ENCODE measurements at regions not wholly inside any gene's neighbourhood (a gene's known extent, or its start where the extent isn't known, plus 50 kb on each side); places are given as distances from the start of the nearest gene placed in this dataset.

DNA sequence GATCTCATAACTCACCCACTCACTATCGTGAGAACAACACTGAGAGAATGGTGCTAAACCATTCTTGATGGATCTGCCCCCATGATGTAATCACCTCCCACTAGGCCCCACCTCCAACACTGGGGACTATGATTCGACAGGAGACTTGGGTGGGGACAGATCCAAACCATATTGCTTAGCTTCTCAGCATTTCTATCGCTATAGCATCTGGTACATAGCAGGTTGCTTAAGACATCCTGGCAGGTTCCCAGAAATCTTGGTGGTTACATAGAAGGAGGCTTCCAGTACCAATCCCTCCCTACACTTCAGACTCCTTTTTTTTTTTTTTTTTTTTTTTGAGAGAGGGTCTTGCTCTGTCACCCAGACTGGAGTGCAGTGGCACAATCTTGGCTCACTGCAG is 487.8 kb downstream of the EDEM1 start:
- no peak overlapping the region for H3K4me3 ChIP-seq
- WGBS (ENCODE audit: missing lambda C conversion rate), result 0% methylated on average over 3 of the region's 3 CpGs
- ChIA-PET POLR2A (no interaction called here), CTCF (interaction anchor here (0.6 kb wide), 1 partner anchor 135 kb away, joined by 3 read pairs; no protein-coding TSS in a partner anchor)
- ATAC-seq (no peak), FAIRE-seq (no peak), DNase-seq (ENCODE audit: low read depth in 1 of 2, low spot score in 1 of 2) (no peak)
- no peak overlapping the region for H3K27ac ChIP-seq
- H3K4me1 ChIP-seq, result no peaks in the 10 kb centered on the region
- no peak overlapping the region for H3K4me2 ChIP-seq
- TF ChIP-seq, protein P1, sequence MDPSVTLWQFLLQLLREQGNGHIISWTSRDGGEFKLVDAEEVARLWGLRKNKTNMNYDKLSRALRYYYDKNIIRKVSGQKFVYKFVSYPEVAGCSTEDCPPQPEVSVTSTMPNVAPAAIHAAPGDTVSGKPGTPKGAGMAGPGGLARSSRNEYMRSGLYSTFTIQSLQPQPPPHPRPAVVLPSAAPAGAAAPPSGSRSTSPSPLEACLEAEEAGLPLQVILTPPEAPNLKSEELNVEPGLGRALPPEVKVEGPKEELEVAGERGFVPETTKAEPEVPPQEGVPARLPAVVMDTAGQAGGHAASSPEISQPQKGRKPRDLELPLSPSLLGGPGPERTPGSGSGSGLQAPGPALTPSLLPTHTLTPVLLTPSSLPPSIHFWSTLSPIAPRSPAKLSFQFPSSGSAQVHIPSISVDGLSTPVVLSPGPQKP (IDR thresholded peaks at IDR 0.05; ENCODE audit: low read depth, low read length), result no peak
- TF ChIP-seq, protein P2, sequence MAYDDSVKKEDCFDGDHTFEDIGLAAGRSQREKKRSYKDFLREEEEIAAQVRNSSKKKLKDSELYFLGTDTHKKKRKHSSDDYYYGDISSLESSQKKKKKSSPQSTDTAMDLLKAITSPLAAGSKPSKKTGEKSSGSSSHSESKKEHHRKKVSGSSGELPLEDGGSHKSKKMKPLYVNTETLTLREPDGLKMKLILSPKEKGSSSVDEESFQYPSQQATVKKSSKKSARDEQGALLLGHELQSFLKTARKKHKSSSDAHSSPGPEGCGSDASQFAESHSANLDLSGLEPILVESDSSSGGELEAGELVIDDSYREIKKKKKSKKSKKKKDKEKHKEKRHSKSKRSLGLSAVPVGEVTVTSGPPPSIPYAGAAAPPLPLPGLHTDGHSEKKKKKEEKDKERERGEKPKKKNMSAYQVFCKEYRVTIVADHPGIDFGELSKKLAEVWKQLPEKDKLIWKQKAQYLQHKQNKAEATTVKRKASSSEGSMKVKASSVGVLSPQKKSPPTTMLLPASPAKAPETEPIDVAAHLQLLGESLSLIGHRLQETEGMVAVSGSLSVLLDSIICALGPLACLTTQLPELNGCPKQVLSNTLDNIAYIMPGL (CRISPR knock-in tag; IDR thresholded peaks at IDR 0.05; ENCODE audit: borderline replicate concordance), result no peak
- TF ChIP-seq GATA3 (IDR thresholded peaks at IDR 0.05; ENCODE audit: borderline replicate concordance) (no peak), HOXB13 (CRISPR knock-in tag; IDR thresholded peaks at IDR 0.05; ENCODE audit: low read depth) (no peak), HOXB5 (CRISPR knock-in tag; IDR thresholded peaks at IDR 0.05) (no peak), CHD4 (IDR thresholded peaks at IDR 0.05; ENCODE audit: borderline replicate concordance) (no peak), POLR2A (IDR thresholded peaks at IDR 0.05; ENCODE audit: low read length) (no peak), PHF8 (IDR thresholded peaks at IDR 0.05; ENCODE audit: borderline replicate concordance, low read depth) (no peak), JUNB (IDR thresholded peaks at IDR 0.05) (no peak), CHD2 (IDR thresholded peaks at IDR 0.05; ENCODE audit: low read length, partially characterized antibody) (no peak), NFE2L2 (conservative IDR thresholded peaks at IDR 0.05; ENCODE audit: low read length) (no peak), POLR2AphosphoS2 (conservative IDR thresholded peaks at IDR 0.05; ENCODE audit: low read length) (no peak), CBX2 (IDR thresholded peaks at IDR 0.05; ENCODE audit: borderline replicate concordance, low read depth) (no peak), KDM5A (IDR thresholded peaks at IDR 0.05) (no peak), CEBPB (IDR thresholded peaks at IDR 0.05) (no peak), ESRRA (IDR thresholded peaks at IDR 0.05; ENCODE audit: borderline replicate concordance, low read length) (no peak)
- no peaks in the 10 kb centered on the region for H3K9me3 ChIP-seq

- ATAC-seq, result no peak
- Histone ChIP-seq H3K9me3 (no peaks in the 10 kb centered on the region), H3K4me3 (no peak overlapping the region), H3K4me1 (no peaks in the 10 kb centered on the region), H3K27ac (no peak overlapping the region), H3K4me2 (no peak overlapping the region)
- 10% methylated on average over 6 of the region's 6 CpGs for WGBS (ENCODE audit: missing lambda C conversion rate)
- TF ChIP-seq POLR2A (IDR thresholded peaks at IDR 0.05; ENCODE audit: low read length), result no peak
- no peak for TF ChIP-seq NR3C1 (IDR thresholded peaks at IDR 0.05)
- TF ChIP-seq GATA3 (IDR thresholded peaks at IDR 0.05; ENCODE audit: borderline replicate concordance), result no peak
- TF ChIP-seq RCOR1 (IDR thresholded peaks at IDR 0.05; ENCODE audit: low read depth, low read length), result no peak
- no peak for TF ChIP-seq FOSB (CRISPR knock-in tag; IDR thresholded peaks at IDR 0.05)
- no peak for TF ChIP-seq HOXB5 (CRISPR knock-in tag; IDR thresholded peaks at IDR 0.05)
- no peak for TF ChIP-seq CHD2 (IDR thresholded peaks at IDR 0.05; ENCODE audit: low read length, partially characterized antibody)
- TF ChIP-seq HDAC2 (IDR thresholded peaks at IDR 0.05), result no peak
- TF ChIP-seq, protein P1 (IDR thresholded peaks at IDR 0.05; ENCODE audit: low read depth, low read length), result no peak
- no peak for TF ChIP-seq TFCP2L1 (CRISPR knock-in tag; IDR thresholded peaks at IDR 0.05)
- no peak for TF ChIP-seq MAX (IDR thresholded peaks at IDR 0.05)
- no peak for TF ChIP-seq ATOH8 (CRISPR knock-in tag; IDR thresholded peaks at IDR 0.05; ENCODE audit: low read depth)
- no peak for TF ChIP-seq CBX2 (IDR thresholded peaks at IDR 0.05; ENCODE audit: borderline replicate concordance, low read depth)
- TF ChIP-seq, protein P3, sequence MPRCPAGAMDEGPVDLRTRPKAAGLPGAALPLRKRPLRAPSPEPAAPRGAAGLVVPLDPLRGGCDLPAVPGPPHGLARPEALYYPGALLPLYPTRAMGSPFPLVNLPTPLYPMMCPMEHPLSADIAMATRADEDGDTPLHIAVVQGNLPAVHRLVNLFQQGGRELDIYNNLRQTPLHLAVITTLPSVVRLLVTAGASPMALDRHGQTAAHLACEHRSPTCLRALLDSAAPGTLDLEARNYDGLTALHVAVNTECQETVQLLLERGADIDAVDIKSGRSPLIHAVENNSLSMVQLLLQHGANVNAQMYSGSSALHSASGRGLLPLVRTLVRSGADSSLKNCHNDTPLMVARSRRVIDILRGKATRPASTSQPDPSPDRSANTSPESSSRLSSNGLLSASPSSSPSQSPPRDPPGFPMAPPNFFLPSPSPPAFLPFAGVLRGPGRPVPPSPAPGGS (IDR thresholded peaks at IDR 0.05), result no peak
- no peak for TF ChIP-seq EHF (CRISPR knock-in tag; IDR thresholded peaks at IDR 0.05)
- no peak for TF ChIP-seq PHF8 (IDR thresholded peaks at IDR 0.05; ENCODE audit: borderline replicate concordance, low read depth)
- TF ChIP-seq JUNB (IDR thresholded peaks at IDR 0.05), result no peak
- no peak for TF ChIP-seq FOSL2 (IDR thresholded peaks at IDR 0.05)
- no peak for TF ChIP-seq FOSL2 (CRISPR knock-in tag; IDR thresholded peaks at IDR 0.05)
- no peak for FAIRE-seq
- ChIA-PET CTCF (no interaction called here), POLR2A (no interaction called here)
- DNase-seq (ENCODE audit: low read depth in 1 of 2, low spot score in 1 of 2), result no peak
Observed at GRCh38 chr3:5677555-5677954, 490.0 kb downstream of the EDEM1 start.

Data from A549 (cell line).